H9 (cell line): ENCODE measurements at regions not wholly inside any gene's neighbourhood (a gene's known extent, or its start where the extent isn't known, plus 50 kb on each side); places are given as distances from the start of the nearest gene placed in this dataset.

Experiments
- DNase-seq: peaks from one replicate; pipeline ENCODE4 v3.0.0-alpha.2; 2017
- H2AFZ ChIP-seq: one replicate; pipeline ENCODE4 v1.6.1; 2013; ENCODE audit warnings: mild to moderate bottlenecking, low read length, control low read depth, moderate library complexity
- H2AK5ac ChIP-seq: 2 replicates; pipeline ENCODE4 v1.6.1; 2013; ENCODE audit warnings: low read length, control low read depth, mixed read lengths; ENCODE audit not compliant: insufficient read length
- H2BK120ac ChIP-seq: one replicate; pipeline ENCODE4 v1.6.1; 2013; ENCODE audit warnings: low read depth, mild to moderate bottlenecking, low read length, control low read depth, inconsistent platforms; ENCODE audit not compliant: poor library complexity, severe bottlenecking
- H2BK12ac ChIP-seq: 2 replicates; pipeline ENCODE4 v1.6.1; 2013; ENCODE audit warnings: low read length, control low read depth, mixed read lengths, low read depth; ENCODE audit not compliant: insufficient read length
- H2BK15ac ChIP-seq: 2 replicates; pipeline ENCODE4 v1.6.1; 2013; ENCODE audit warnings: low read depth, low read length, control low read depth
- H2BK20ac ChIP-seq: one replicate; pipeline ENCODE4 v1.6.1; 2013; ENCODE audit warnings: low read depth, mild to moderate bottlenecking, low read length, control low read depth, inconsistent platforms; ENCODE audit not compliant: poor library complexity, severe bottlenecking
- H2BK5ac ChIP-seq: 2 replicates; pipeline ENCODE4 v1.6.1; 2013; ENCODE audit warnings: low read length, control low read depth, mixed read lengths; ENCODE audit not compliant: insufficient read length
- H3K14ac ChIP-seq: 2 replicates; pipeline ENCODE4 v1.6.1; 2013; ENCODE audit warnings: low read length, control low read depth; ENCODE audit not compliant: insufficient read depth
- H3K18ac ChIP-seq: 2 replicates; pipeline ENCODE4 v1.6.1; 2013; ENCODE audit warnings: low read depth, mild to moderate bottlenecking, mixed read lengths, low read length, control low read depth; ENCODE audit not compliant: insufficient read length
- H3K23ac ChIP-seq: 2 replicates; pipeline ENCODE4 v1.6.1; 2013; ENCODE audit warnings: low read length, control low read depth, mixed read lengths, low read depth; ENCODE audit not compliant: insufficient read length
- H3K23me2 ChIP-seq: 2 replicates; pipeline ENCODE4 v1.6.1; 2013; ENCODE audit warnings: low read depth, mild to moderate bottlenecking, mixed read lengths, low read length, control low read depth; ENCODE audit not compliant: insufficient read length, poor library complexity, severe bottlenecking
- H3K27ac ChIP-seq: 2 replicates; pipeline ENCODE4 v1.5.1; 2013; ENCODE audit warnings: low read length, control low read depth, mixed read lengths, low read depth; ENCODE audit not compliant: insufficient read length
- H3K27me3 ChIP-seq: 2 replicates; pipeline ENCODE4 v1.6.1; 2013; ENCODE audit warnings: low read length, control low read depth, inconsistent platforms; ENCODE audit not compliant: insufficient read depth
- H3K4ac ChIP-seq: 2 replicates; pipeline ENCODE4 v1.6.1; 2013; ENCODE audit warnings: low read depth, mild to moderate bottlenecking, control low read depth, inconsistent platforms, low read length, moderate library complexity
- H3K4me1 ChIP-seq: 2 replicates; pipeline ENCODE4 v1.6.1; 2013; ENCODE audit warnings: low read length, control low read depth, inconsistent platforms; ENCODE audit not compliant: insufficient read depth
- H3K4me2 ChIP-seq: 2 replicates; pipeline ENCODE4 v1.6.1; 2013; ENCODE audit warnings: low read length, control low read depth, mixed read lengths; ENCODE audit not compliant: insufficient read length, insufficient read depth
- H3K56ac ChIP-seq: 2 replicates; pipeline ENCODE4 v1.6.1; 2013; ENCODE audit warnings: low read depth, mild to moderate bottlenecking, mixed read lengths, low read length, control low read depth; ENCODE audit not compliant: insufficient read length
- H3K79me1 ChIP-seq: 2 replicates; pipeline ENCODE4 v1.6.1; 2013; ENCODE audit warnings: low read depth, mild to moderate bottlenecking, moderate library complexity, low read length, control low read depth, inconsistent platforms; ENCODE audit not compliant: insufficient read depth, poor library complexity, severe bottlenecking
- H3K79me2 ChIP-seq: 2 replicates; pipeline ENCODE4 v1.6.1; 2013; ENCODE audit warnings: low read length, control low read depth, inconsistent platforms; ENCODE audit not compliant: insufficient read depth
- H3K9ac ChIP-seq: 2 replicates; pipeline ENCODE4 v1.6.1; 2013; ENCODE audit warnings: low read length, control low read depth, mixed read lengths; ENCODE audit not compliant: insufficient read length; ENCODE audit errors: extremely low read depth
- H3K9me3 ChIP-seq: one replicate; pipeline ENCODE4 v1.6.1; 2013; ENCODE audit warnings: low read depth, low read length, inconsistent platforms; ENCODE audit not compliant: control insufficient read depth
- H3T11ph ChIP-seq: one replicate; pipeline ENCODE4 v1.6.1; 2013; ENCODE audit warnings: mild to moderate bottlenecking, low read length, control low read depth, inconsistent platforms
- H4K20me1 ChIP-seq: one replicate; pipeline ENCODE4 v1.6.1; 2013; ENCODE audit not compliant: control insufficient read depth, insufficient read length, insufficient read depth
- H4K5ac ChIP-seq: 2 replicates; pipeline ENCODE4 v1.6.1; 2013; ENCODE audit warnings: low read depth, mild to moderate bottlenecking, mixed read lengths, low read length, control low read depth; ENCODE audit not compliant: insufficient read length
- H4K8ac ChIP-seq: replicated peaks from 2 replicates; pipeline ENCODE4 v1.6.1; 2013; ENCODE audit warnings: low read length, control low read depth, mixed read lengths, low read depth; ENCODE audit not compliant: insufficient read length
- H4K91ac ChIP-seq: 2 replicates; pipeline ENCODE4 v1.6.1; 2013; ENCODE audit warnings: low read depth, mild to moderate bottlenecking, moderate library complexity, mixed read lengths, low read length, control low read depth; ENCODE audit not compliant: insufficient read length
- H3K27ac Mint-ChIP-seq, 3 experiments: 2 replicates in 2 of 3; 3 replicates in 1 of 3; pipeline ENCODE4 v1.8.0; 2020 to 2021; ENCODE audit warnings: mixed read lengths in 3 of 3, mild to moderate bottlenecking in 1 of 3, moderate library complexity in 1 of 3
- H3K27me3 Mint-ChIP-seq: 2 replicates; pipeline ENCODE4 v1.8.0; 2021; ENCODE audit warnings: low read depth, mild to moderate bottlenecking, moderate library complexity, mixed read lengths
- H3K36me3 Mint-ChIP-seq, 3 experiments: 2 replicates in 2 of 3; 3 replicates in 1 of 3; pipeline ENCODE4 v1.8.0; 2020 to 2021; ENCODE audit warnings: low read depth in 3 of 3, mixed read lengths in 3 of 3; ENCODE audit not compliant: insufficient read depth in 1 of 3
- H3K4me1 Mint-ChIP-seq, 2 experiments: 2 replicates each; pipeline ENCODE4 v1.8.0; 2020; ENCODE audit warnings: mixed read lengths in 2 of 2
- H3K4me3 Mint-ChIP-seq, 2 experiments: 2 replicates in 1 of 2; 3 replicates in 1 of 2; pipeline ENCODE4 v1.8.0; 2020 to 2021; ENCODE audit warnings: mild to moderate bottlenecking in 2 of 2, mixed read lengths in 2 of 2, moderate library complexity in 1 of 2
- H3K9me3 Mint-ChIP-seq, 2 experiments: 2 replicates in 1 of 2; 3 replicates in 1 of 2; pipeline ENCODE4 v1.8.0; 2020; ENCODE audit warnings: mild to moderate bottlenecking in 2 of 2, mixed read lengths in 2 of 2, moderate library complexity in 1 of 2
- WGBS: extraction: QIAGEN DNeasy Blood & Tissue Kit; methylation state at CpG from one replicate; pipeline ENCODE4 v1.1.7; 2013; ENCODE audit warnings: missing lambda C conversion rate, low lambda C conversion rate, mixed read lengths; ENCODE audit not compliant: insufficient read length; ENCODE audit errors: extremely low coverage; 5-methylcytosine and 5-hydroxymethylcytosine counted together
- TF ChIP-seq, protein P1 (sequence below): fragments of 200-600 bp; sonication (generic); conservative IDR thresholded peaks from 3 replicates; pipeline ENCODE4 v1.8.0; 2021; ENCODE audit warnings: antibody characterized with exemption, mild to moderate bottlenecking

- H3K79me2 ChIP-seq = no peaks in the 10 kb centered on the region
- no peaks in the 10 kb centered on the region for H3K4me1 ChIP-seq
- H4K91ac ChIP-seq = no peak overlapping the region
- no peak for DNase-seq
- Mint-ChIP-seq H3K27ac (no peak overlapping the region), H3K36me3 (no peaks in the 10 kb centered on the region), H3K4me3 (no peak overlapping the region), H3K27me3 (no peaks in the 10 kb centered on the region), H3K9me3 (no peaks in the 10 kb centered on the region), H3K4me1 (peaks cover 0 to 6% of the 10 kb centered on the region in 2 experiments; a peak in 3 of 4 replicates)
- no peak overlapping the region for H3K56ac ChIP-seq
- no peak overlapping the region for H2AFZ ChIP-seq
- no peaks in the 10 kb centered on the region for H3K79me1 ChIP-seq
- no CpG with 5 or more reads among the region's 3 CpGs for WGBS
- H3K9me3 ChIP-seq = no peaks in the 10 kb centered on the region
- no peak overlapping the region for H3K18ac ChIP-seq
- H3K27ac ChIP-seq = no peak overlapping the region
- no peak overlapping the region for H2BK20ac ChIP-seq
- H3K9ac ChIP-seq = no peak overlapping the region
- H3K23me2 ChIP-seq = no peaks in the 10 kb centered on the region
- H2BK15ac ChIP-seq = no peak overlapping the region
- no peak overlapping the region for H4K5ac ChIP-seq
- no peaks in the 10 kb centered on the region for H4K20me1 ChIP-seq
- no peak overlapping the region for H2BK5ac ChIP-seq
- no peak overlapping the region for H3K4me2 ChIP-seq
- TF ChIP-seq, protein P1, sequence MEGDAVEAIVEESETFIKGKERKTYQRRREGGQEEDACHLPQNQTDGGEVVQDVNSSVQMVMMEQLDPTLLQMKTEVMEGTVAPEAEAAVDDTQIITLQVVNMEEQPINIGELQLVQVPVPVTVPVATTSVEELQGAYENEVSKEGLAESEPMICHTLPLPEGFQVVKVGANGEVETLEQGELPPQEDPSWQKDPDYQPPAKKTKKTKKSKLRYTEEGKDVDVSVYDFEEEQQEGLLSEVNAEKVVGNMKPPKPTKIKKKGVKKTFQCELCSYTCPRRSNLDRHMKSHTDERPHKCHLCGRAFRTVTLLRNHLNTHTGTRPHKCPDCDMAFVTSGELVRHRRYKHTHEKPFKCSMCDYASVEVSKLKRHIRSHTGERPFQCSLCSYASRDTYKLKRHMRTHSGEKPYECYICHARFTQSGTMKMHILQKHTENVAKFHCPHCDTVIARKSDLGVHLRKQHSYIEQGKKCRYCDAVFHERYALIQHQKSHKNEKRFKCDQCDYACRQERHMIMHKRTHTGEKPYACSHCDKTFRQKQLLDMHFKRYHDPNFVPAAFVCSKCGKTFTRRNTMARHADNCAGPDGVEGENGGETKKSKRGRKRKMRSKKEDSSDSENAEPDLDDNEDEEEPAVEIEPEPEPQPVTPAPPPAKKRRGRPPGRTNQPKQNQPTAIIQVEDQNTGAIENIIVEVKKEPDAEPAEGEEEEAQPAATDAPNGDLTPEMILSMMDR = no peak
- H3K4ac ChIP-seq = no peak overlapping the region
- H3K23ac ChIP-seq = no peak overlapping the region
- no peaks in the 10 kb centered on the region for H3K27me3 ChIP-seq
- H2BK12ac ChIP-seq = no peak overlapping the region
- no peak overlapping the region for H3T11ph ChIP-seq
- no peak overlapping the region for H4K8ac ChIP-seq
- no peak overlapping the region for H2AK5ac ChIP-seq
- no peak overlapping the region for H3K14ac ChIP-seq
- no peak overlapping the region for H2BK120ac ChIP-seq
Observed at GRCh38 chr5:147080391-147080790, 154.4 kb upstream of the STK32A start.
